ENCODE measurements at regions not wholly inside any gene's neighbourhood (a gene's known extent, or its start where the extent isn't known, plus 50 kb on each side); places are given as distances from the start of the nearest gene placed in this dataset.

DNA sequence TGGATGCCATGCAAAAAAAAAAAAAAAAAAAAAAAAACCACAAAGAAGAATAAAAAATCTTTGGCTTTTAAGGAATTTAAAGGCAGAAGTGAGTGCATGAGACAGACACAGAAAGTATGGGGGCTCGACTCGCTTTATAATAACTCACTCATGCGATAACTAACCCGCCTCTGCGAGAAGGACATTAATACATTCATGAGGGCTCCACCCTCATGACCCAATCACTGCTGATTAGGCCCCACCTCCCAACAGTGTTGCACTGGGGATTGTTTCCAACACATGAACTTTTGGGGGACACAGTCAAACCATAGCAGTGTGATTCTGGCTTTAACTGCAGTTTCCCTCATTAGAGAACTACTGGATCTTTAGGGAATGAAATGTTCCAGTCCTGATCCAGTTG lies 78.1 kb downstream of the QDPR start:
- TF ChIP-seq, protein P1, sequence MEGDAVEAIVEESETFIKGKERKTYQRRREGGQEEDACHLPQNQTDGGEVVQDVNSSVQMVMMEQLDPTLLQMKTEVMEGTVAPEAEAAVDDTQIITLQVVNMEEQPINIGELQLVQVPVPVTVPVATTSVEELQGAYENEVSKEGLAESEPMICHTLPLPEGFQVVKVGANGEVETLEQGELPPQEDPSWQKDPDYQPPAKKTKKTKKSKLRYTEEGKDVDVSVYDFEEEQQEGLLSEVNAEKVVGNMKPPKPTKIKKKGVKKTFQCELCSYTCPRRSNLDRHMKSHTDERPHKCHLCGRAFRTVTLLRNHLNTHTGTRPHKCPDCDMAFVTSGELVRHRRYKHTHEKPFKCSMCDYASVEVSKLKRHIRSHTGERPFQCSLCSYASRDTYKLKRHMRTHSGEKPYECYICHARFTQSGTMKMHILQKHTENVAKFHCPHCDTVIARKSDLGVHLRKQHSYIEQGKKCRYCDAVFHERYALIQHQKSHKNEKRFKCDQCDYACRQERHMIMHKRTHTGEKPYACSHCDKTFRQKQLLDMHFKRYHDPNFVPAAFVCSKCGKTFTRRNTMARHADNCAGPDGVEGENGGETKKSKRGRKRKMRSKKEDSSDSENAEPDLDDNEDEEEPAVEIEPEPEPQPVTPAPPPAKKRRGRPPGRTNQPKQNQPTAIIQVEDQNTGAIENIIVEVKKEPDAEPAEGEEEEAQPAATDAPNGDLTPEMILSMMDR (optimal IDR thresholded peaks at IDR 0.05 in 1 of 3, IDR thresholded peaks at IDR 0.05 in 1 of 3, conservative IDR thresholded peaks at IDR 0.05 in 1 of 3; ENCODE audit: extremely low read depth in 1 of 3, insufficient read depth in 2 of 3, low read length in 3 of 3), result no peak
- no peak for TF ChIP-seq EZH2 (IDR thresholded peaks at IDR 0.05; ENCODE audit: low read length)

All from keratinocyte (primary cell).